ENCODE measurements at regions not wholly inside any gene's neighbourhood (a gene's known extent, or its start where the extent isn't known, plus 50 kb on each side); places are given as distances from the start of the nearest gene placed in this dataset.

DNA sequence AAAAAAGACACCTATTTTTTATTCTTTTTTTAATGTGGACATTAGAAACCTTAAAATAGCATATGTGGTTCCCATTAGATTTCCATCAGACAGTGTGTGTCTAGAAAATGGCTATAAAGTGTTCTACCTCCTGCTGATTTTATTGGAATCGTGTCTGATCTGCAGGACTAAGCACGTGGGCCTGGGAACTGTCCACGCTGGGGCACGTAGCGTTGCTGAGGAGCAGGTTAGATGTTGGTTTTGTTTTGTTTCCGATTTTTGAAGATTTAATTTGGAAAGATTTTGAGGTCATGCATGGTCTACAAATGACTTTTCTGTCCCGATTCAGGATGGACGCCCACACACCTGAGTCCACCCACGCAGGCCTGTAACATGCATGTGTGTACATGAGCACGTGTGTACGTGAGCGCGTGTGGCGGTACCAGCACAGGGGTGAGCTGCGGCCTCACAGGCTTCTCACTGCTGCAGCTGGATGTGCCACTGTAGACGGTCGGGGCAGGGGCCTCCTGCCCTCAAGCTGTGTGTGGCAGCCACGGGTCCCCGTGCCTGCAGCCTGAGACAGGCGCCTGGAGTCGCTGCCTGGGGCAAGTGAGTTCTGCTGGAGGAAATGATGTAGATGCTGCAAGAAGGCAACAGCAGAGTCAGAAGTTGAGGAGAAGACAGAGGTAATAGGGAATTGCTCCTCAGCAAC lies 99.7 kb upstream of the CTDP1 start:
- Mint-ChIP-seq H3K4me1 (peaks cover 2% of the 10 kb centered on the region), H3K27me3 (no peaks in the 10 kb centered on the region), H3K4me3 (no peak overlapping the region), H3K9me3 (no peaks in the 10 kb centered on the region), H3K27ac (no peak overlapping the region), H3K36me3 (ENCODE audit: low read depth) (no peaks in the 10 kb centered on the region)
- DNase-seq (no peak), ATAC-seq (no peak)

DNA sequence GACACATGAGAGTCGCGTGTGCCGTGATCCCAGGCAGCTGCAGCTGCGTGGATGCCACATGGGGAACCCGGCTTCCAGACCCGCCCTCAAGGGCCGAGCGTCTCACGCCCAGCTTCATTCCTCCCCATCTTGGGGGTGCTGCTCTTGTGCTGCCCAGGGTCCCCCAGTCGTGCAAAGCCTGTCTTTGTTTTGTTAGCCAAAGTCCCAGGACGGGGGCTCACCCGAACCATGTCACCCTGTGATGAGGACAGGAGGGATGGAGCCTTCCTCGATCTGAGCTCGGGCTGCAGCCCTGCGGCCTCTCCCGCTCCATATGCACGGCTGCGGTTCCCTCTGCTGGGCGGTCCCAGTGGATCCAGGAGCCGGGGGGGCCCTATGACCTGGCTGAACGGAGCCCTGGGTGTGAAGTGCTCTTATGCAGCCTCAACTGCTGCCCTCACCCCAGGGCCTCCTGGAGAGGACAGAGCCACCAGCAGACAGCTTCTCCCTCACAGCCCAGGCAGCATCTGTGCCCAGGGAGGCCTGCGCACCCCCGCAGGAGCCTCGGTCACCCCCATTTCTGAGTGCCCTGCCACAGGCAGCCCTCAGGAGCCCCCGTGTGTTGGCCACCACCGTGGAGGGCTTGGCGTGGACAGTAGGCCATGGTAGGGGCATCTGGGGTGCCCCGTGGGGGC lies 99.0 kb upstream of the CTDP1 start:
- no peaks in the 10 kb centered on the region for H3K4me1 Mint-ChIP-seq
- ATAC-seq = no peak
- no peak overlapping the region for H3K4me3 Mint-ChIP-seq
- no peaks in the 10 kb centered on the region for H3K27me3 Mint-ChIP-seq
- H3K36me3 Mint-ChIP-seq (ENCODE audit: low read depth) = no peaks in the 10 kb centered on the region
- DNase-seq = no peak
- no peak overlapping the region for H3K27ac Mint-ChIP-seq
- no peaks in the 10 kb centered on the region for H3K9me3 Mint-ChIP-seq

DNA sequence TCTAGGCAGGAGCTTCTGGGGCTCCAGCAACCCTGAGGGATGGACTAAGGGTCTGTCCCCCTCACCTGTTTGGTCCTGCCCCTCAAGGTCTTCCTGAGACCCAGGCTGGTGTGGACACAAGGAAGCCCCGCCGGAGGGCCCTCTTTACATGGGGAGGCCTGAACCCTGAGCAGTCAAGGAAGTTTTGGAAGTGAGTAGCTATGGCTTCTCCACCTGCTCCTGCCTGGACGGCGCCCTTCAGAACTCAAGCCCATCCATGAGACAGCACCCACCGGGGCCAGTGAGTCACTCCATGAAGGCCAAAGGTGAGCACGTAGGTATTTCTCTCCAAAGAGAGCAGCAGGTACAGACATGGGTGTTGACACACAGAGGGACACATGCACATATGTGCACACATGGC lies 98.2 kb upstream of the CTDP1 start:
- no peaks in the 10 kb centered on the region for H3K4me1 Mint-ChIP-seq
- H3K27ac Mint-ChIP-seq = no peak overlapping the region
- H3K36me3 Mint-ChIP-seq (ENCODE audit: low read depth) = no peaks in the 10 kb centered on the region
- no peak for DNase-seq
- no peaks in the 10 kb centered on the region for H3K9me3 Mint-ChIP-seq
- no peak for ATAC-seq
- no peak overlapping the region for H3K4me3 Mint-ChIP-seq
- no peaks in the 10 kb centered on the region for H3K27me3 Mint-ChIP-seq

DNA sequence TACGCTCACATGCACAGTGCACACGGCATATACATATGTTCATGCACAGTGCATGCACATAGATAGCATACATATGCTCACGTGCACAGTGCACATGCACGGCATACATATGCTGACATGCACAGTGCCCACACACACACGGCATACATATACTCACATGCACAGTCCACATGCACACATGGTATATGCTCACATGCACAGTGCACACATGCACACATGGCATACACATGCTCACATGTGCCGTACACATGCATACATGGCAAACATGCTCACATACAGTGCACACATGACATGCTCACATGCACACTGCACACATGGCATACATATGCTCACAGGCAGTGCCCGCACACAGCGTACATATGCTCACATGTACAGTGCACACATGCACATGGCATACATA lies 97.7 kb upstream of the CTDP1 start:
- no peaks in the 10 kb centered on the region for H3K36me3 Mint-ChIP-seq (ENCODE audit: low read depth)
- H3K9me3 Mint-ChIP-seq = no peaks in the 10 kb centered on the region
- no peak overlapping the region for H3K4me3 Mint-ChIP-seq
- no peaks in the 10 kb centered on the region for H3K27me3 Mint-ChIP-seq
- DNase-seq (no peak), ATAC-seq (no peak)
- no peak overlapping the region for H3K27ac Mint-ChIP-seq
- H3K4me1 Mint-ChIP-seq = no peaks in the 10 kb centered on the region

- Mint-ChIP-seq H3K27me3 (no peaks in the 10 kb centered on the region), H3K9me3 (no peaks in the 10 kb centered on the region), H3K36me3 (ENCODE audit: low read depth) (no peaks in the 10 kb centered on the region), H3K4me1 (no peaks in the 10 kb centered on the region), H3K4me3 (no peak overlapping the region), H3K27ac (no peak overlapping the region)
- ATAC-seq (no peak), DNase-seq (no peak)
Observed at GRCh38 chr18:79582978-79583377, 96.6 kb upstream of the CTDP1 start.

GRCh38 chr18:79583426-79583825 lies 96.2 kb upstream of the CTDP1 start:
- DNase-seq = no peak
- ATAC-seq = no peak
- Mint-ChIP-seq H3K27me3 (no peaks in the 10 kb centered on the region), H3K27ac (no peak overlapping the region), H3K4me1 (no peaks in the 10 kb centered on the region), H3K9me3 (no peaks in the 10 kb centered on the region), H3K36me3 (ENCODE audit: low read depth) (no peaks in the 10 kb centered on the region), H3K4me3 (no peak overlapping the region)

DNA sequence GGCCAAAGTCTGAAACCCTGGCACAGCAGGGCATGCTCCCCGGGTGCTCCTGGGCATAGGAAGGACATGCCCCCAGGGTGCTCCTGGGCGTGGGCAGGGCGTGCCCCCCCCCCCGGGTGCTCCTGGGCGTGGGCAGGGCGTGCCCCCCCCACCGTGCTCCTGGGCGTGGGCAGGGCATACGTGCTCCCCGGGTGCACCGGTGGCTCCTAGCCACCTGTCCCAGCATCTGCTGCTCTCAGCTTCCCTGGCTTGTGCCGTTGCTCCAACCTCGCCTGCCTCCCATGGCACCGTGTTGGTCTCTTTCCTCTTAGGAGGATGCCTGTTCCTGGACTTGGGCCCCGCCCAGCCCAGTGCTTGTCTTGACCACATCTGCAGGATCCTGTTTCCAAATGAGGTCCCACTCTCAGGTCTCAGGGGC lies 95.6 kb upstream of the CTDP1 start:
- Mint-ChIP-seq H3K4me3 (no peak overlapping the region), H3K36me3 (ENCODE audit: low read depth) (no peaks in the 10 kb centered on the region), H3K27me3 (no peaks in the 10 kb centered on the region), H3K9me3 (no peaks in the 10 kb centered on the region), H3K27ac (no peak overlapping the region), H3K4me1 (no peaks in the 10 kb centered on the region)
- DNase-seq (no peak), ATAC-seq (no peak)

GRCh38 chr18:79584491-79585394 lies 94.9 kb upstream of the CTDP1 start:
- Mint-ChIP-seq H3K9me3 (no peaks in the 10 kb centered on the region), H3K4me3 (no peak overlapping the region), H3K27me3 (no peaks in the 10 kb centered on the region), H3K36me3 (ENCODE audit: low read depth) (no peaks in the 10 kb centered on the region), H3K27ac (no peak overlapping the region), H3K4me1 (no peaks in the 10 kb centered on the region)
- DNase-seq (no peak), ATAC-seq (no peak)

GRCh38 chr18:79585395-79586370 lies 93.9 kb upstream of the CTDP1 start:
- no peak for ATAC-seq
- H3K27me3 Mint-ChIP-seq = no peaks in the 10 kb centered on the region
- no peak overlapping the region for H3K4me3 Mint-ChIP-seq
- H3K36me3 Mint-ChIP-seq (ENCODE audit: low read depth) = no peaks in the 10 kb centered on the region
- H3K27ac Mint-ChIP-seq = no peak overlapping the region
- DNase-seq = no peak
- H3K4me1 Mint-ChIP-seq = no peaks in the 10 kb centered on the region
- no peaks in the 10 kb centered on the region for H3K9me3 Mint-ChIP-seq

DNA sequence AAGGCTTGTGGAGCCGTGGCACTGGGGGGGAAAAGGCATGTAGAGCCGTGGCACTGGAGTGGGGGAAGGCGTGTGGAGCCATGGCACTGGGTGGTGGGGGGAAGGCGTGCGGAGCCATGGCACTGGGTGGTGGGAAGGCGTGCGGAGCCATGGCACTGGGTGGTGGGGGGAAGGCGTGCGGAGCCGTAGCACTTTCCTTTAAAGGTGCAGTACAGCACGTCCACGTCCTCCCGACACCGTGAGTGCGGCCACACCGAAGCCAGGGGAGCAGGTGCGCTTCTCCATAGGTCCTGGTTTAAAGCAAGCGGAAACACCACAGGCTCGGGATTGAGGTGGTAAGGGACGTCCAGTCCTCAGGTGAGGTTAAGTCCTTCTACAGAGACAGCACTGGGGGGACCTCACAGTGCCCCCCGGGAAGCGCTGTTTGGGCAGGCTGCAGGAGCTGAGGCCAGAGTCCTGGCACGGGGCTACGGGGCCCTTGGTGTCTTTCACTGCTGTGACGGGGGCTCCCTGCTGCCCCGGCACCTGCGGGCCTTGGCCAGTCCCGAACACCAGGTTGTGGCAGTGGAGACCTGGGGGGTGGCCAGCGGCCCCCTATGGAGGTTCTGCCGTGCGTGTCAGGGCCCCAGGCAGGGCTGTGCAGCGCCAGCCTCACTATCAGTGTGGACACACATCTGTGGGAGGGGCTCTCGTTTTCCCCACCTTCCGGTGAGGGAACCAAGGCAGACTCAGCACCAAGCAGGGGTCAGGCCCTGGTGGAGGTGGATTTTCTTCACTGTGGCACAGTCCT lies 93.0 kb upstream of the CTDP1 start:
- H3K27ac Mint-ChIP-seq = no peak overlapping the region
- H3K4me1 Mint-ChIP-seq = no peaks in the 10 kb centered on the region
- ATAC-seq (no peak), DNase-seq (no peak)
- no peaks in the 10 kb centered on the region for H3K27me3 Mint-ChIP-seq
- H3K4me3 Mint-ChIP-seq = no peak overlapping the region
- H3K9me3 Mint-ChIP-seq = no peaks in the 10 kb centered on the region
- H3K36me3 Mint-ChIP-seq (ENCODE audit: low read depth) = no peaks in the 10 kb centered on the region

- Mint-ChIP-seq H3K27me3 (no peaks in the 10 kb centered on the region), H3K4me1 (no peaks in the 10 kb centered on the region), H3K9me3 (no peaks in the 10 kb centered on the region), H3K36me3 (ENCODE audit: low read depth) (no peaks in the 10 kb centered on the region), H3K4me3 (no peak overlapping the region), H3K27ac (no peak overlapping the region)
- ATAC-seq = no peak
- DNase-seq = no peak
Observed at GRCh38 chr18:79587226-79587741, 92.3 kb upstream of the CTDP1 start.

DNA sequence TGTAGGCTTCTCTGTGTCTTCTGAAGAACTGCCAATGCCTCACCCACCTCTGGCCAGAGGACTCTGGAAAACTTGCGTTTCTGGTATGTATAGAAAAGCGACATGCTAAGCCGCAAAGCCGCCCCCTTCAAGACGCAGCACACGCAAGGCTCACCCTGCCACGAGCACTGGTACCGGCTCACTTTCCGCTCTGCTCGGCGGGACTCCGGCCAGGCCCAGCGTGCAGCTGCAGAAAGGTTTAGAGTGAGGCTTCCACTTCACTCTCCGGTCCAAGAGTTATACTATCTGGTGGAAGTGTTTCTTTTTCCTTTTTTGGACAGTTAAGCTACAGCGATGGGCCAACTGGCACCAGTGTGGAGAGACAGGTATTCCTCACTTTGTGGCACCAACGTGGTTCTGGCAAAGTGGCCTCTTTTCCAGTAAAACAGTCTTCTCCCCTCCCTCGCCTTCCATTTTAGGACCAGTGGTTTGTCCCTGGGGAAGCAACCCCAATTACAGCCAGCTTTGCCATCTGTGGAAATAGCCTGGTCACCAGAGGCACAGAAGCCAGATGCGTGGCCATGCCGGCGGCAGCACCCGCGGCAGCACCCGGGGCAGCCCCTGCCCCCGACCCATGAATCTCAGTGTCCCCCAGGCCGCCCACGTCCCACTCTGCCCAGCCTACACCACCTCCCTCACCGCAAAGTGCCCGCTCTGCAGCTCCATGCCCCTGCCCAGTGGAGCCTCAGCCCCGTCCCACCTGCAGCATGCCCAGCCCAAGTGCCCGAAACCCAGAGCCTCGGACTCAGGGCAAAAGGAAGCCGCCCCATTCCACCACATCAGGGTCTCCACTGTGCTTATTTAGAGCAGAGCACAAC lies 91.6 kb upstream of the CTDP1 start:
- Mint-ChIP-seq H3K27ac (no peak overlapping the region), H3K9me3 (no peaks in the 10 kb centered on the region), H3K27me3 (no peaks in the 10 kb centered on the region), H3K4me3 (no peak overlapping the region), H3K4me1 (no peaks in the 10 kb centered on the region), H3K36me3 (ENCODE audit: low read depth) (no peaks in the 10 kb centered on the region)
- no peak for DNase-seq
- no peak for ATAC-seq

Measured in activated naive CD8-positive, alpha-beta T cell treated with anti-CD3 and anti-CD28 coated beads, Interleukin-2, amount 50 U/mL, for 24 hours (primary cell).